DMS114 treated with DMSO at 0.1 percent for 48 hours (cell line): ENCODE measurements at regions not wholly inside any gene's neighbourhood (a gene's known extent, or its start where the extent isn't known, plus 50 kb on each side); places are given as distances from the start of the nearest gene placed in this dataset.
"Not testable (repeated sequence)": the region's sequence is repeated elsewhere in the genome, so short reads cannot be mapped to it uniquely, and the experiment has no call there.

Experiments
- DNase-seq: peaks from one replicate; lab custom pipeline; 2025; ENCODE audit not compliant: unreplicated experiment; lab: John Stamatoyannopoulos, UW

- DNase-seq: no peak
Observed at GRCh38 chr4:104549736-104550135, 55.0 kb upstream of the CXXC4 start.

GRCh38 chr4:104559502-104559901 lies 64.8 kb upstream of the CXXC4 start:
- DNase-seq: no peak

GRCh38 chr4:104571341-104571740 lies 76.6 kb upstream of the CXXC4 start:
- no peak for DNase-seq

- no peak for DNase-seq
Observed at GRCh38 chr4:104574371-104574770, 79.7 kb upstream of the CXXC4 start.

GRCh38 chr4:104575278-104575677 lies 80.6 kb upstream of the CXXC4 start:
- no peak for DNase-seq

GRCh38 chr4:104577405-104577804 lies 82.7 kb upstream of the CXXC4 start:
- DNase-seq: no peak

GRCh38 chr4:104581476-104581875 lies 86.8 kb upstream of the CXXC4 start:
- not testable (repeated sequence) for DNase-seq

GRCh38 chr4:104582056-104582455 lies 87.4 kb upstream of the CXXC4 start:
- not testable (repeated sequence) for DNase-seq

GRCh38 chr4:104589264-104589868 lies 94.7 kb upstream of the CXXC4 start:
- DNase-seq: no peak

GRCh38 chr4:104591510-104591911 lies 96.8 kb upstream of the CXXC4 start:
- DNase-seq: no peak

- no peak for DNase-seq
Observed at GRCh38 chr4:104592183-104592582, 97.5 kb upstream of the CXXC4 start.

- no peak for DNase-seq
Observed at GRCh38 chr4:104593019-104593418, 98.3 kb upstream of the CXXC4 start.

- DNase-seq: no peak
Observed at GRCh38 chr4:104596189-104596588, 101.5 kb upstream of the CXXC4 start.

- no peak for DNase-seq
Observed at GRCh38 chr4:104615496-104615895, 120.8 kb upstream of the CXXC4 start.

- DNase-seq: no peak
Observed at GRCh38 chr4:104615926-104616325, 121.2 kb upstream of the CXXC4 start.

GRCh38 chr4:104616401-104616820 lies 121.7 kb upstream of the CXXC4 start:
- DNase-seq: no peak

GRCh38 chr4:104625706-104626105 lies 131.0 kb upstream of the CXXC4 start:
- DNase-seq: no peak

GRCh38 chr4:104629601-104630000 lies 134.9 kb upstream of the CXXC4 start:
- DNase-seq: no peak

GRCh38 chr4:104630272-104630671 lies 135.6 kb upstream of the CXXC4 start:
- no peak for DNase-seq

GRCh38 chr4:104631000-104631399 lies 136.3 kb upstream of the CXXC4 start:
- DNase-seq: no peak

- DNase-seq: no peak
Observed at GRCh38 chr4:104641418-104641817, 146.7 kb upstream of the CXXC4 start.

GRCh38 chr4:104642521-104642920 lies 147.8 kb upstream of the CXXC4 start:
- DNase-seq: no peak

GRCh38 chr4:104643805-104644204 lies 149.1 kb upstream of the CXXC4 start:
- DNase-seq: no peak
